Esophagus (tissue), 2 donors: ENCODE measurements at regions not wholly inside any gene's neighbourhood (a gene's known extent, or its start where the extent isn't known, plus 50 kb on each side); places are given as distances from the start of the nearest gene placed in this dataset.
"Not testable (repeated sequence)": the region's sequence is repeated elsewhere in the genome, so short reads cannot be mapped to it uniquely, and the experiment has no call there.

Experiments
- H3K27ac ChIP-seq, 2 donors: one replicate each; pipeline ENCODE4 v1.5.1; 2013; ENCODE audit warnings: low read depth in 2 of 2, mild to moderate bottlenecking in 2 of 2, inconsistent platforms in 1 of 2, low read length in 1 of 2, moderate library complexity in 1 of 2
- H3K27me3 ChIP-seq, 2 donors: one replicate each; pipeline ENCODE4 v1.6.1; 2013; ENCODE audit warnings: low read length in 2 of 2, control low read depth in 1 of 2, mild to moderate bottlenecking in 1 of 2; ENCODE audit not compliant: insufficient read depth in 2 of 2, control insufficient read depth in 1 of 2
- H3K36me3 ChIP-seq, 2 donors: one replicate each; pipeline ENCODE4 v1.6.1; 2013; ENCODE audit warnings: low read length in 1 of 2; ENCODE audit not compliant: control insufficient read depth in 2 of 2, insufficient read depth in 2 of 2
- H3K4me1 ChIP-seq, 2 donors: one replicate each; pipeline ENCODE4 v1.6.1; 2013; ENCODE audit warnings: low read length in 1 of 2; ENCODE audit not compliant: control insufficient read depth in 2 of 2, insufficient read depth in 2 of 2
- H3K4me3 ChIP-seq, 2 donors: one replicate each; pipeline ENCODE4 v1.5.1; 2013; ENCODE audit warnings: low read length in 2 of 2, mild to moderate bottlenecking in 2 of 2, low read depth in 1 of 2, moderate library complexity in 1 of 2
- H3K9me3 ChIP-seq, 2 donors: one replicate each; pipeline ENCODE4 v1.6.1; 2013; ENCODE audit warnings: mild to moderate bottlenecking in 2 of 2, low read depth in 1 of 2, low read length in 1 of 2, moderate library complexity in 1 of 2; ENCODE audit not compliant: control insufficient read depth in 2 of 2, insufficient read depth in 1 of 2
- WGBS, 2 donors: extraction: QIAGEN DNeasy Blood & Tissue Kit; methylation state at CpG; one replicate each; pipeline ENCODE4 v1.1.7; 2013; 5-methylcytosine and 5-hydroxymethylcytosine counted together
- donor health status: healthy with polysubstance abuse.
- donor health status: Bipolar disorder and iron deficiency.

GRCh38 chr16:88233621-88234420, 148.9 kb upstream of the ZNF469 start:
- H3K36me3 ChIP-seq, H3K4me1 ChIP-seq, H3K27me3 ChIP-seq, H3K4me3 ChIP-seq, H3K9me3 ChIP-seq: not testable (repeated sequence)
- 79 to 82% methylated on average over 22 to 23 of the region's 23 CpGs for WGBS, 2 donors
- peak overlapping the region; percentile 31 to 41 for H3K27ac ChIP-seq

GRCh38 chr16:88234421-88235271, 148.1 kb upstream of the ZNF469 start:
- not testable (repeated sequence) for H3K27me3 ChIP-seq, H3K9me3 ChIP-seq, H3K36me3 ChIP-seq, H3K4me3 ChIP-seq, H3K4me1 ChIP-seq
- peak overlapping the region; percentile 31 to 41 for H3K27ac ChIP-seq
- WGBS, 2 donors: 57 to 67% methylated on average over 41 of the region's 46 CpGs

- H3K27ac ChIP-seq, H3K9me3 ChIP-seq, H3K36me3 ChIP-seq, H3K4me3 ChIP-seq, H3K4me1 ChIP-seq, H3K27me3 ChIP-seq: not testable (repeated sequence)
- WGBS, 2 donors: 82 to 85% methylated on average over 6 of the region's 6 CpGs
These were observed 147.1 kb upstream of the ZNF469 start for GRCh38 chr16:88235691-88236090.

- not testable (repeated sequence) for H3K9me3 ChIP-seq, H3K36me3 ChIP-seq, H3K27ac ChIP-seq, H3K4me3 ChIP-seq, H3K4me1 ChIP-seq, H3K27me3 ChIP-seq
- whole genome bisulfite sequencing, 2 donors: 47 to 51% methylated on average over 7 of the region's 9 CpGs
These were observed 146.5 kb upstream of the ZNF469 start for GRCh38 chr16:88236229-88236628.

- not testable (repeated sequence) for H3K36me3 ChIP-seq, H3K27me3 ChIP-seq, H3K9me3 ChIP-seq, H3K27ac ChIP-seq, H3K4me3 ChIP-seq
- peaks cover 0 to 11% of the 10 kb centered on the region in 2 donors for H3K4me1 ChIP-seq
- 54 to 71% methylated on average over 6 to 7 of the region's 9 CpGs for WGBS, 2 donors
These were observed 145.4 kb upstream of the ZNF469 start for GRCh38 chr16:88237314-88237713.

DNA sequence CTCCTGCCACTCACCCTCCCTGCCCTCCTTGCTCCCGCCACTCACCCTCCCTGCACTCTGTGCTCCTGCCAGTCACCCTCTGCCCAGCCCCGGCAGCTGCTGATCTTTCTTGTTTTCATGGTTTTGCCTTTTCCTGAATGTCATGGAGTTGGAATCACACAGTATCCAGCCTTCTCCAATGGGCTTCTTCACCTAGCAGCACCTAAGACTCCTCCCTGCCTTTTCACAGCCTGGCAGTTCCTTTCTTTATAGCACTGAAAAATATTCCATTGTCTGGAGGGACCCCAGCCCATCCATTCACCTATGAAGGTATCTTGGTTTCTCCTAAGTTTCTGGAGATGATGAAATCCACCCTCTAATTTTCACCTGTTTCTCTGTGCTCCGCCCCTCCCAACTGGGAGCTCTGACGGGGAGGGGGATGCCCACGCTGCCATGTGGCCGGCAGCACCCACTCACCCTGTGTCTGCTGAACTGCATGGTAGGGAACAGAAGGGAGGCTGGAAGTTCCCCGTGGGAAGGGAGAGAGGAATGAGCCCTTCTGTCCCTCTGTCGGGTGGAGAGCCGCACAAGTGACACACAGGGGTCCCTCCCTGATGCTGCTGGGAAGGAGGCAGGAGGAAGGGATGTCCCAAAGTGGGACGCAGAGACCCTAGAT, 144.9 kb upstream of the ZNF469 start:
- H3K9me3 ChIP-seq, H3K27me3 ChIP-seq, H3K27ac ChIP-seq, H3K36me3 ChIP-seq, H3K4me3 ChIP-seq: not testable (repeated sequence)
- 67 to 70% methylated on average over 10 of the region's 10 CpGs for WGBS, 2 donors
- peaks cover 0 to 15% of the 10 kb centered on the region in 2 donors for H3K4me1 ChIP-seq

GRCh38 chr16:88238732-88239274, 144.0 kb upstream of the ZNF469 start:
- not testable (repeated sequence) for H3K9me3 ChIP-seq, H3K27me3 ChIP-seq, H3K36me3 ChIP-seq, H3K4me3 ChIP-seq
- peaks cover 0 to 21% of the 10 kb centered on the region in 2 donors for H3K4me1 ChIP-seq
- 16 to 22% methylated on average over 4 to 6 of the region's 8 CpGs for WGBS, 2 donors
- H3K27ac ChIP-seq: peak overlapping the region in 1 of 2 donors; percentile 55

DNA sequence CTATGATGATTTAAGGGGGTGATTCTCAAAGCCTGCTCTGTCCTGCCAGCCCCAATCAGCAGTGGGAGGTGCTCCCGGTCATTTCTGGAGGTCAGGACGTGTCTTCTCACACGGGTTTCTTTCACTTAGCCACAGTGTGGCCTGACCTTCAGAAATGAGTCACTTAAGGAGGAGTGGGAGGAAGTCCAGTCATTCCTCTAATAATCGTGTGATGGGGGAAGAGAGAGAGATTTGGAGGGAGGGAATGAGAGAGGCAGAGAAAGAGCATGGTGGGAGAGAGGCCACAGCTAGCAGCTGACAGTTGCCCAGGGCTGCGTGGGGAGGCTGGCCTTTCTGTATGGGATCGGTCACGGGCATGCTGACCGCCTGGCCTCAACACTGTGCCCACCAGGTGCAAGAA, 142.6 kb upstream of the ZNF469 start:
- H3K9me3 ChIP-seq, H3K4me3 ChIP-seq, H3K36me3 ChIP-seq, H3K27ac ChIP-seq, H3K27me3 ChIP-seq: not testable (repeated sequence)
- H3K4me1 ChIP-seq: peaks cover 0 to 21% of the 10 kb centered on the region in 2 donors
- 63 to 70% methylated on average over 8 of the region's 8 CpGs for WGBS, 2 donors

DNA sequence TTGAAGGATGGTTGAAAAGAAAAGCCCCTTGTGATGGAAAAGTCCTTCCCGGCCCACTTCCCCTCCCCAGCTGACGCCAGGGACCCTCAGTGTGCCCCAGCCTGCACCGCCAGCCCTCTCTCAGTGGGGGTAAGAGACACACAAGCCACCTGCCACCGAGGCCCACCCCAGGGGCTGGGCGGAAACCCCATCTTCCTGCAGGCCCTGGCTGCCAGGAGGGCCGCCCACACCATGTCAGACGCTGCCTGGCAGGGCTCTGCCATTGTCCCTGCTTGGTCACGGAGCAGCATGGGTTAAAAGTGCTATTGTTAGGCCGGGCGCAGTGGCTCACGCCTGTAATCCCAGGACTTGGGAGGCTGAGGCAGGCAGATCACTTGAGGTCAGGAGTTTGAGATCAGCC, 142.0 kb upstream of the ZNF469 start:
- not testable (repeated sequence) for H3K9me3 ChIP-seq, H3K27ac ChIP-seq, H3K36me3 ChIP-seq, H3K4me3 ChIP-seq, H3K27me3 ChIP-seq
- H3K4me1 ChIP-seq: peaks cover 0 to 21% of the 10 kb centered on the region in 2 donors
- WGBS, 2 donors: 64 to 66% methylated on average over 11 of the region's 11 CpGs
